ENCODE measurements at regions not wholly inside any gene's neighbourhood (a gene's known extent, or its start where the extent isn't known, plus 50 kb on each side); places are given as distances from the start of the nearest gene placed in this dataset.

- intact Hi-C loops (cut with DNase I) = no loop called here
- H3K36me3 ChIP-seq = no peaks in the 10 kb centered on the region
- no peak for TF ChIP-seq CTCF (IDR thresholded peaks at IDR 0.05)
- no peaks in the 10 kb centered on the region for H3K9me3 ChIP-seq
- ATAC-seq (no peak), DNase-seq (no peak)
- H3K4me3 ChIP-seq = no peak overlapping the region
- peaks cover 4% of the 10 kb centered on the region for H3K27me3 ChIP-seq
- H3K27ac ChIP-seq = no peak overlapping the region
- no peaks in the 10 kb centered on the region for H3K4me1 ChIP-seq
Measured at GRCh38 chr17:5942687-5943086, 127.5 kb upstream of the WSCD1 start.

- Histone ChIP-seq H3K9me3 (no peaks in the 10 kb centered on the region), H3K27ac (no peak overlapping the region), H3K27me3 (no peaks in the 10 kb centered on the region), H3K36me3 (no peaks in the 10 kb centered on the region), H3K4me1 (no peaks in the 10 kb centered on the region), H3K4me3 (no peak overlapping the region)
- intact Hi-C loops (cut with DNase I) = no loop called here
- TF ChIP-seq CTCF (IDR thresholded peaks at IDR 0.05) = no peak
- ATAC-seq (no peak), DNase-seq (no peak)
Measured at GRCh38 chr17:5943232-5943631, 126.9 kb upstream of the WSCD1 start.

GRCh38 chr17:5943982-5944381, 126.2 kb upstream of the WSCD1 start:
- Histone ChIP-seq H3K4me3 (no peak overlapping the region), H3K9me3 (no peaks in the 10 kb centered on the region), H3K27ac (no peak overlapping the region), H3K4me1 (no peaks in the 10 kb centered on the region), H3K27me3 (no peaks in the 10 kb centered on the region), H3K36me3 (no peaks in the 10 kb centered on the region)
- ATAC-seq (no peak), DNase-seq (no peak)
- no peak for TF ChIP-seq CTCF (IDR thresholded peaks at IDR 0.05)
- intact Hi-C loops (cut with DNase I) = no loop called here

- H3K36me3 ChIP-seq = no peaks in the 10 kb centered on the region
- H3K9me3 ChIP-seq = no peaks in the 10 kb centered on the region
- TF ChIP-seq CTCF (IDR thresholded peaks at IDR 0.05) = no peak
- no peak overlapping the region for H3K4me3 ChIP-seq
- intact Hi-C loops (cut with DNase I) = no loop called here
- no peak for ATAC-seq
- peaks cover 13% of the 10 kb centered on the region for H3K27me3 ChIP-seq
- H3K27ac ChIP-seq = no peak overlapping the region
- no peaks in the 10 kb centered on the region for H3K4me1 ChIP-seq
- no peak for DNase-seq
Measured at GRCh38 chr17:5947701-5948180, 122.4 kb upstream of the WSCD1 start.

- Histone ChIP-seq H3K4me1 (no peaks in the 10 kb centered on the region), H3K9me3 (no peaks in the 10 kb centered on the region), H3K4me3 (no peak overlapping the region), H3K27me3 (peaks cover 13% of the 10 kb centered on the region), H3K36me3 (no peaks in the 10 kb centered on the region), H3K27ac (no peak overlapping the region)
- no peak for DNase-seq
- intact Hi-C loops (cut with DNase I) = no loop called here
- TF ChIP-seq CTCF (IDR thresholded peaks at IDR 0.05) = no peak
- ATAC-seq = no peak
Measured at GRCh38 chr17:5948811-5949210, 121.4 kb upstream of the WSCD1 start.

- intact Hi-C loops (cut with DNase I) = no loop called here
- no peak overlapping the region for H3K4me3 ChIP-seq
- no peak for DNase-seq
Measured at GRCh38 chr17:5950878-5951277, 119.3 kb upstream of the WSCD1 start.

More at GRCh38 chr17:5950878-5951277, 119.3 kb upstream of the WSCD1 start:
- Histone ChIP-seq H3K27me3 (peaks cover 13% of the 10 kb centered on the region), H3K9me3 (peaks cover 3% of the 10 kb centered on the region), H3K27ac (no peak overlapping the region), H3K36me3 (no peaks in the 10 kb centered on the region), H3K4me1 (no peaks in the 10 kb centered on the region)
- no peak for TF ChIP-seq CTCF (IDR thresholded peaks at IDR 0.05)
- ATAC-seq = no peak
